GM19397 (cell line): ENCODE measurements at regions not wholly inside any gene's neighbourhood (a gene's known extent, or its start where the extent isn't known, plus 50 kb on each side); places are given as distances from the start of the nearest gene placed in this dataset.
"Not testable (repeated sequence)": the region's sequence is repeated elsewhere in the genome, so short reads cannot be mapped to it uniquely, and the experiment has no call there.

Experiments used
- ATAC-seq: cut with Tn5 transposase; IDR thresholded peaks from one replicate; pipeline ENCODE4 v1.9.1; 2021; ENCODE audit warnings: mild to moderate bottlenecking, moderate library complexity; ENCODE audit not compliant: unreplicated experiment

GRCh38 chr2:64742678-64743077 lies 89.0 kb upstream of the SERTAD2 start:
- ATAC-seq = no peak

GRCh38 chr2:64743739-64744330 lies 90.1 kb upstream of the SERTAD2 start:
- no peak for ATAC-seq

- no peak for ATAC-seq
These were observed 91.8 kb upstream of the SERTAD2 start for GRCh38 chr2:64745562-64745961.

- ATAC-seq = not testable (repeated sequence)
These were observed 94.0 kb upstream of the SERTAD2 start for GRCh38 chr2:64747690-64748091.

GRCh38 chr2:64748147-64748546 lies 94.4 kb upstream of the SERTAD2 start:
- ATAC-seq = no peak

- no peak for ATAC-seq
These were observed 94.8 kb upstream of the SERTAD2 start for GRCh38 chr2:64748561-64748960.

GRCh38 chr2:64749446-64749845 lies 95.7 kb upstream of the SERTAD2 start:
- ATAC-seq = no peak

- ATAC-seq = no peak
These were observed 96.5 kb upstream of the SERTAD2 start for GRCh38 chr2:64750001-64750816.

- peak; percentile 85 for ATAC-seq
These were observed 97.1 kb upstream of the SERTAD2 start for GRCh38 chr2:64750817-64751285.

- peak; percentile 83 for ATAC-seq
These were observed 97.9 kb upstream of the SERTAD2 start for GRCh38 chr2:64751286-64752260.

GRCh38 chr2:64753399-64753798 lies 99.7 kb upstream of the SERTAD2 start:
- no peak for ATAC-seq

- ATAC-seq = no peak
These were observed 100.9 kb upstream of the SERTAD2 start for GRCh38 chr2:64754570-64754969.

- no peak for ATAC-seq
These were observed 103.4 kb upstream of the SERTAD2 start for GRCh38 chr2:64757126-64757525.

- no peak for ATAC-seq
These were observed 106.4 kb upstream of the SERTAD2 start for GRCh38 chr2:64760128-64760527.

- ATAC-seq = no peak
These were observed 108.7 kb upstream of the SERTAD2 start for GRCh38 chr2:64762301-64762997.

- no peak for ATAC-seq
These were observed 109.4 kb upstream of the SERTAD2 start for GRCh38 chr2:64763126-64763525.

- no peak for ATAC-seq
These were observed 111.6 kb upstream of the SERTAD2 start for GRCh38 chr2:64765160-64765805.

- ATAC-seq = no peak
These were observed 113.3 kb upstream of the SERTAD2 start for GRCh38 chr2:64766841-64767669.
